NB4 (cell line): ENCODE measurements at regions not wholly inside any gene's neighbourhood (a gene's known extent, or its start where the extent isn't known, plus 50 kb on each side); places are given as distances from the start of the nearest gene placed in this dataset.

Source experiments
- CTCF ChIP-seq: IDR thresholded peaks from one replicate; pipeline ENCODE4 v1.5.1; 2012; ENCODE audit warnings: low read depth, low read length
- MAX ChIP-seq: IDR thresholded peaks from 2 replicates; pipeline ENCODE4 v1.6.1; 2011; ENCODE audit warnings: low read depth, low read length

- TF ChIP-seq CTCF: no peak
- no peak for TF ChIP-seq MAX
Measured at GRCh38 chr3:132159145-132159544, 124.3 kb upstream of the CPNE4 start.
